SK-N-SH treated with all-trans-retinoic acid at 6 μM for 48 hours (cell line): ENCODE measurements at regions not wholly inside any gene's neighbourhood (a gene's known extent, or its start where the extent isn't known, plus 50 kb on each side); places are given as distances from the start of the nearest gene placed in this dataset.

ENCODE experiments used
- BACH2 ChIP-seq: fragments of 250-450 bp; sonication (Bioruptor Pico); IDR thresholded peaks from 2 replicates; pipeline ENCODE4 v1.9.0; 2021; ENCODE audit warnings: mild to moderate bottlenecking, borderline replicate concordance
- GLIS3 ChIP-seq: fragments of 250-450 bp; sonication (Bioruptor Pico); IDR thresholded peaks from 2 replicates; pipeline ENCODE4 v1.5.0; 2020; ENCODE audit warnings: mild to moderate bottlenecking, moderate library complexity
- ISL1 ChIP-seq: fragments of 250-450 bp; sonication (Bioruptor Pico); IDR thresholded peaks from 2 replicates; pipeline ENCODE4 v2.1.2; 2022; ENCODE audit warnings: mild to moderate bottlenecking, moderate library complexity
- RARB ChIP-seq: fragments of 250-450 bp; sonication (Bioruptor Pico); IDR thresholded peaks from 2 replicates; pipeline ENCODE4 v1.8.0; 2021; ENCODE audit warnings: mild to moderate bottlenecking, moderate library complexity
- TOX ChIP-seq: fragments of 250-450 bp; sonication (Bioruptor Pico); IDR thresholded peaks from 2 replicates; pipeline ENCODE4 v1.8.0; 2021; ENCODE audit warnings: mild to moderate bottlenecking, moderate library complexity, borderline replicate concordance
- ZC3H10 ChIP-seq: fragments of 250-450 bp; sonication (Bioruptor Pico); IDR thresholded peaks from 2 replicates; pipeline ENCODE4 v1.5.1; 2021; ENCODE audit warnings: mild to moderate bottlenecking, moderate library complexity
- ZFP3 ChIP-seq: fragments of 250-450 bp; sonication (Bioruptor Pico); IDR thresholded peaks from 2 replicates; pipeline ENCODE4 v1.5.0; 2020; ENCODE audit warnings: mild to moderate bottlenecking, moderate library complexity
- ZFP30 ChIP-seq: fragments of 450-650 bp; formaldehyde crosslinking; IDR thresholded peaks from 2 replicates; pipeline ENCODE4 v1.5.0; 2022; ENCODE audit warnings: mild to moderate bottlenecking, moderate library complexity
- ZNF565 ChIP-seq: fragments of 450-650 bp; formaldehyde crosslinking; conservative IDR thresholded peaks from 2 replicates; pipeline ENCODE4 v1.5.0; 2020; ENCODE audit warnings: low read depth, mild to moderate bottlenecking, moderate library complexity
- TF ChIP-seq, protein P1 (sequence below): fragments of 250-450 bp; sonication (Bioruptor Pico); IDR thresholded peaks from 2 replicates; pipeline ENCODE4 v1.8.0; 2020; ENCODE audit warnings: mild to moderate bottlenecking, moderate library complexity, borderline replicate concordance
- TF ChIP-seq, protein P2 (sequence below): fragments of 250-450 bp; sonication (Bioruptor Pico); IDR thresholded peaks from 2 replicates; pipeline ENCODE4 v1.5.1; 2020; ENCODE audit warnings: low read depth, mild to moderate bottlenecking, moderate library complexity

DNA sequence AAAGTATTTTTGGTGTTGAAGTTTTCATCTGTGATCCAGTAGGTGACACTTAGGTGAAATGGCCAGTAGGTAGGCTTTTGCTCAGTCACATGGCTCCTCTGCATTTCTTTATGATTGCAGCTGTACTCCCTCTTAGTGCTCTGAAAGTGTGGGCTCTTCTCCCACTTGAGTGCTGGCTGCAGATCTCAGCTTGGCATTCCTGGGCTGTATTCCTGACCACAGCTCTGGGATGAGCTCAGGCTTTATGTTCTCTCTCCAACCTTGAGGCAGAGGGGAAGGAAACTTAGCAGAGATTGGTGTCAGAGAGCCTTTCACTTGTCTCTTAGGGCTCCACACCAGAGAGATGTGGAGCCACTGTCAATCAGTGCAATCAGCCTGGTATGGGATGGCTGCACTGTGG, 254.3 kb downstream of the NDFIP2 start:
- TF ChIP-seq, protein P1, sequence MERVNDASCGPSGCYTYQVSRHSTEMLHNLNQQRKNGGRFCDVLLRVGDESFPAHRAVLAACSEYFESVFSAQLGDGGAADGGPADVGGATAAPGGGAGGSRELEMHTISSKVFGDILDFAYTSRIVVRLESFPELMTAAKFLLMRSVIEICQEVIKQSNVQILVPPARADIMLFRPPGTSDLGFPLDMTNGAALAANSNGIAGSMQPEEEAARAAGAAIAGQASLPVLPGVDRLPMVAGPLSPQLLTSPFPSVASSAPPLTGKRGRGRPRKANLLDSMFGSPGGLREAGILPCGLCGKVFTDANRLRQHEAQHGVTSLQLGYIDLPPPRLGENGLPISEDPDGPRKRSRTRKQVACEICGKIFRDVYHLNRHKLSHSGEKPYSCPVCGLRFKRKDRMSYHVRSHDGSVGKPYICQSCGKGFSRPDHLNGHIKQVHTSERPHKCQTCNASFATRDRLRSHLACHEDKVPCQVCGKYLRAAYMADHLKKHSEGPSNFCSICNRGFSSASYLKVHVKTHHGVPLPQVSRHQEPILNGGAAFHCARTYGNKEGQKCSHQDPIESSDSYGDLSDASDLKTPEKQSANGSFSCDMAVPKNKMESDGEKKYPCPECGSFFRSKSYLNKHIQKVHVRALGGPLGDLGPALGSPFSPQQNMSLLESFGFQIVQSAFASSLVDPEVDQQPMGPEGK (CRISPR knock-in tag) = no peak
- TF ChIP-seq TOX (no peak), GLIS3 (CRISPR knock-in tag) (no peak), ZFP30 (CRISPR knock-in tag) (no peak), ISL1 (CRISPR knock-in tag) (no peak), ZC3H10 (CRISPR knock-in tag) (no peak), ZFP3 (CRISPR knock-in tag) (no peak), ZNF565 (CRISPR knock-in tag) (no peak), BACH2 (CRISPR knock-in tag) (no peak), RARB (CRISPR knock-in tag) (no peak)
- TF ChIP-seq, protein P2, sequence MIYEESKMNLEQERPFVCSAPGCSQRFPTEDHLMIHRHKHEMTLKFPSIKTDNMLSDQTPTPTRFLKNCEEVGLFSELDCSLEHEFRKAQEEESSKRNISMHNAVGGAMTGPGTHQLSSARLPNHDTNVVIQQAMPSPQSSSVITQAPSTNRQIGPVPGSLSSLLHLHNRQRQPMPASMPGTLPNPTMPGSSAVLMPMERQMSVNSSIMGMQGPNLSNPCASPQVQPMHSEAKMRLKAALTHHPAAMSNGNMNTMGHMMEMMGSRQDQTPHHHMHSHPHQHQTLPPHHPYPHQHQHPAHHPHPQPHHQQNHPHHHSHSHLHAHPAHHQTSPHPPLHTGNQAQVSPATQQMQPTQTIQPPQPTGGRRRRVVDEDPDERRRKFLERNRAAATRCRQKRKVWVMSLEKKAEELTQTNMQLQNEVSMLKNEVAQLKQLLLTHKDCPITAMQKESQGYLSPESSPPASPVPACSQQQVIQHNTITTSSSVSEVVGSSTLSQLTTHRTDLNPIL (CRISPR knock-in tag) = no peak
